HG03280 (cell line): ENCODE measurements at regions not wholly inside any gene's neighbourhood (a gene's known extent, or its start where the extent isn't known, plus 50 kb on each side); places are given as distances from the start of the nearest gene placed in this dataset.

ENCODE experiments used
- ATAC-seq: cut with Tn5 transposase; IDR thresholded peaks from one replicate; pipeline ENCODE4 v1.9.1; 2021; ENCODE audit warnings: mild to moderate bottlenecking, moderate library complexity; ENCODE audit not compliant: unreplicated experiment

DNA sequence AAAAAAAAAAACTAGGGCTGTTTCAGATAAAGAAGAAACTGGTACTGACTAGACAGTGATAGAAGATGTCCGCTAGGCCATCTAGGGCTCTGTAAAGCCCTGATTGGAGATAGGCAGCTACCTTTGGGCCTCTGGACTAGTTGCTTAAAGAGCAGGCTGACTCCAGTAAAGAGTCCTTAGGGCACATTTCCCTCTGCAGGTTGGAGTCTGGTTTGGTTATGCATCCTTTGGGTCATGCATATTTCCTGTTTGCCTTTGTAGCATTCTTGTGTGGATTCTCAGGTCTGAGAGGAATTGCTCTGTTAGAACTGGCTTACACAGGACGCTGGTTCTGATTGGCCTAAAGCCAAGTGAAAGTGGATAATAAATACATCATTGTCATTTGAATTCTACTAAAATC lies 165.5 kb upstream of the LRRN1 start:
- ATAC-seq, result no peak

- no peak for ATAC-seq
These were observed 166.8 kb upstream of the LRRN1 start for GRCh38 chr3:3632449-3632848.

- ATAC-seq, result no peak
These were observed 168.1 kb upstream of the LRRN1 start for GRCh38 chr3:3631114-3631513.

GRCh38 chr3:3629911-3630310 lies 169.3 kb upstream of the LRRN1 start:
- ATAC-seq, result no peak

- ATAC-seq, result no peak
These were observed 170.4 kb upstream of the LRRN1 start for GRCh38 chr3:3628676-3629328.

- no peak for ATAC-seq
These were observed 172.1 kb upstream of the LRRN1 start for GRCh38 chr3:3627114-3627513.

- ATAC-seq, result no peak
These were observed 173.5 kb upstream of the LRRN1 start for GRCh38 chr3:3625544-3626271.

DNA sequence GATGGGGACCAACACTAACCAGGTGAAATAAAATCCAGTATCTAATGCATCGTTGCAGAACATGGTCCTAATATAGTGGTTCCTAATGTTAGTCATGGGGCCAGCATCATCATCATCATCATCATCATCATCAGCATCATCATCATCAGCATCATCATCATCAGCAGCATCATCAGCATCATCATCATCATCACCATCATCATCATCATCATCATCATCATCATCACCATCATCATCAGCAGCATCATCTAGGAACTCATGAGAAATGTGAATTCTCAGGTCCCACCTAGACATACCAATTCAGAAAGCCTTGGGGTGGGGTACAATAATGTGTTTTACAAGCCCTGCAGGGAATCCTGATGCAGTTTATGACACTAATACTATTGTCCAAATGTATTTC lies 179.4 kb upstream of the LRRN1 start:
- ATAC-seq, result no peak

GRCh38 chr3:3618623-3619022 lies 180.6 kb upstream of the LRRN1 start:
- no peak for ATAC-seq

DNA sequence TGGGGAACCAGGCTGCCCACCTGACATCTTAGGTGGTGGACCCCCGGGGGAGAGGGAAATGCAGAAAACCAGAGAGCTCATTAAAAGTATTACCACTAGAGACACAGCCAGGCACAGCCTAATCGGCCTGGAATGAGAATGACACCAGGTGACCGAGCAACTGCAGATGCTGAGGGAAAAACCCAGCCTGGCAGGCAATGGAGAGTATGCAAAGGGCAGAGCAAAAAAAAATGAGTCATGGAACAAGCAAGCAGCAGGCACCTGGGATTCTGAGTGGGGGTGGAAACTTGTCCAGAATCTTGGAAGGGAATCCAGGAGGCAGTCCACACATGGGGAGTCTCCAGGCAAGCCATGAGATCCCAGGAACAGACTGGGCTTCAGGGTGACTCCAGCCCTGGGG lies 183.7 kb upstream of the LRRN1 start:
- ATAC-seq, result no peak

GRCh38 chr3:3610581-3611298 lies 188.5 kb upstream of the LRRN1 start:
- ATAC-seq, result no peak

- no peak for ATAC-seq
These were observed 192.9 kb upstream of the LRRN1 start for GRCh38 chr3:3606321-3606720.

- no peak for ATAC-seq
These were observed 194.0 kb upstream of the LRRN1 start for GRCh38 chr3:3605226-3605625.

DNA sequence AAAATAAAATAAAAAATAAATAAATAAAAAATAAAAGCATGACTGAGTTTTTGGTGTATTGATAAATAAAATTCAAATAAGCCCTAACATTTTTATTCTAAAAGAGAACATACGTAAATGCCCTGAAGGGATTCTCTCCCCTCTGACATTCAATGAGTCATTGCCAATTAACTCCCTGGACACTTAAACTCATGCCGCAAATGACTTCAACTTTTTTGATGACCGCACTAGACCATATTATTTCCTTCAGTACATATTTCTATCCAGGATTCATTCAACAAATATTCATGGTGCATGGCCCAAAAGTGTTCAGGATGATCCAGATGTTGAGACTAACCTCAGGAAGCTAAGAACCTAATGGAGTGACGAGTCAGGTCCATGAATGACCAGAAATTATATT lies 195.9 kb upstream of the LRRN1 start:
- no peak for ATAC-seq

DNA sequence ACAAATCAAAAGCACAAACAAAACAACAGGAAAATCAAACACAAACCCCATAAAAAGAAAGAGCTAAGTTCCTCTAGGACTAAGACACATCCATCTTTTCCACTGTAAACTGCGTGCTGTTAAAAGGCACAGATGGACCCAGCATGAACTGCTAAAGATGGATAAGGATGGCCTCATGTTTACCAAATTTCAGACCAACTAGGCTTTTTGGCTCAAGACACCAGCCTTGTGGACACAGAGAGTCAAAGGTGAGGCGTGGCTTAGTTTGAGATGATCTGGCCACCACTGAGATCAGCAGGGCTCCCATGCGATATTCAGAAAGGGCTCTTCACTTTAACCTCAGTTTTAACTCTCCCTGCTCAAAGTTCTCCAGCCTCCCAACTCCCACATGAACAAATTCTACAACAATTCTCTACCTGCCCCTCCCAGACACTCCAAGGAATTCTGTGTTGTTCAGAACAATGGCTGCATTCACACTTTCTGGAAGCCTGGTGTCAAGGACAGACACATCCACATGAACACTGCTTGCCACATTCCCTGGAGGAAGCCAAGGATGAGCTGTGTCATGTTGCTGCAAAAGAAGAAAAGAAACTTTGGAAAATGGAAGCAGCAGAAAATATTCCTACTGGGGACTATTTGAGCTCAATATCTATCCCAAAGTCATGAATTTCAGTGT lies 198.4 kb upstream of the LRRN1 start:
- no peak for ATAC-seq

- ATAC-seq, result no peak
These were observed 200.2 kb upstream of the LRRN1 start for GRCh38 chr3:3599016-3599415.

- ATAC-seq, result no peak
These were observed 204.2 kb upstream of the LRRN1 start for GRCh38 chr3:3594986-3595385.

DNA sequence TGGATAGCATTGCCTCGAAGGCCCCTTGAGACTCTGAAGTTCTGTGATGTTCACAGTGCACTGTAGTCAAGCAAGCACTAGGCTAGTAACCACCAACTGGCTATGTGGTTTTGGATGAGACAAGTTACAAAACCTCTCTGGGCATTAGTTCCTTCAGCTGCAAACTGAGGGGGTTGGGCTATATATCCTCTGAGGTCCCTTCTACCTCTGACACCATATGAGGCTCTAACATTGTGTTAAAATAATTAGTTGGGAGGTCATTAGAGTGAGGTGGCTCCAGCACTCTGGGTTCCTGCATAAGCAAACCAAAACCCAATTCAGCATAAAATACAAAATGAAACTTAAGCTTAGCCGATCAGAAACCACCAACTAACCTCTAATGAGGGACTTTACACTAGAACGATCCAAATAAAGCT lies 209.5 kb upstream of the LRRN1 start:
- peak; percentile 70 for ATAC-seq

DNA sequence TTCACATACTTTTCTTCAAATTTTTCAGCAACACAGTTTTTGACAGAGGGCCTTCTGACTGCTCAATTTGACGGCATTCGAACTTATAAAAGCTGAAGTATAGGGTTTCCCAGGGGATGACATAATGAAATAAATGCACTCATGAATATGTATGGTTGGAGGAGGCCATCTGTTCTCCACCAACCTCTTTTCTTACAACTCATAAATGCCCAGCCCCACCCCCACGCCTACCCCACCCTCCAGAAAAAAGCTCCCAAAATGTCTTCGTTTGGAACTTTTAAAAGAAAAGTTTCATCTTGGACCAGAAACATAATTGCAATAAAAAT lies 211.6 kb upstream of the LRRN1 start:
- no peak for ATAC-seq

- no peak for ATAC-seq
These were observed 212.2 kb upstream of the LRRN1 start for GRCh38 chr3:3586843-3587646.

DNA sequence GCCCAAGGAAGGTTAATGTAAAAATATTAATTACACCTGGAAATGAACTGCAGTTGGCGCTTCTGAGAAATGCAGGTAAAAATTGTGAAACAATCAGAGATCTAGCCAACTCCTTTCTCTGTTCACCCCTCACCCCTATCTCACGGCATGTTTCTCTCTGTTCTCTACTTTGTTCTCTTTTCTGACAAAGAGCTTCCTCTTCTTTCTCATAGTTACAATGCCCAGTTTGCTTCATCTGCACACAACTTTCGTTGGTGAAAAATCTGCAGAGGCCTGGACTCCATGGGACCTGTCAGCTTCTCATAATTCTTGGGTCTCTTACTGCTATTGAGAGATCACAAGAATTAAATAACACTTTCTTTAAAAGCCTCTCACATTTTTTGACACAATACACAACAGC lies 212.9 kb upstream of the LRRN1 start:
- no peak for ATAC-seq
